BLaER1 treated with 17β-estradiol and CSF1 and Interleukin-3, amounts not matched to agents 10 nM and 100 nM (cell line): ENCODE measurements at regions not wholly inside any gene's neighbourhood (a gene's known extent, or its start where the extent isn't known, plus 50 kb on each side); places are given as distances from the start of the nearest gene placed in this dataset.
"Not testable (repeated sequence)": the region's sequence is repeated elsewhere in the genome, so short reads cannot be mapped to it uniquely, and the experiment has no call there.

Experiments used
- H3K27ac ChIP-seq, 11 experiments: shearing (Covaris generic); formaldehyde crosslinking; 2 replicates each; pipeline ENCODE4 v1.8.1; 2022
- H3K27me3 ChIP-seq, 11 experiments: shearing (Covaris generic); formaldehyde crosslinking; 2 replicates each; pipeline ENCODE4 v1.8.1; 2022
- H3K36me3 ChIP-seq, 11 experiments: shearing (Covaris generic); formaldehyde crosslinking; 2 replicates each; pipeline ENCODE4 v1.8.1; 2022
- H3K4me1 ChIP-seq, 10 experiments: shearing (Covaris generic); formaldehyde crosslinking; 2 replicates each; pipeline ENCODE4 v1.8.1; 2022
- H3K4me2 ChIP-seq, 11 experiments: shearing (Covaris generic); formaldehyde crosslinking; 2 replicates each; pipeline ENCODE4 v1.8.1; 2022
- H3K4me3 ChIP-seq, 10 experiments: shearing (Covaris generic); formaldehyde crosslinking; 2 replicates each; pipeline ENCODE4 v1.8.1; 2022
- H3K9ac ChIP-seq, 11 experiments: shearing (Covaris generic); formaldehyde crosslinking; 2 replicates each; pipeline ENCODE4 v1.8.1; 2022
- H3K9me3 ChIP-seq, 11 experiments: shearing (Covaris generic); formaldehyde crosslinking; replicated peaks in 1 of 11; 2 replicates each; pipeline ENCODE4 v1.8.1; 2022
- H4K20me1 ChIP-seq, 11 experiments: shearing (Covaris generic); formaldehyde crosslinking; 2 replicates each; pipeline ENCODE4 v1.8.1; 2022
- Cebpa-rat ChIP-seq, 11 experiments: shearing (Covaris generic); IDR thresholded peaks; 2 replicates each; pipeline ENCODE4 v1.8.1; 2022

DNA sequence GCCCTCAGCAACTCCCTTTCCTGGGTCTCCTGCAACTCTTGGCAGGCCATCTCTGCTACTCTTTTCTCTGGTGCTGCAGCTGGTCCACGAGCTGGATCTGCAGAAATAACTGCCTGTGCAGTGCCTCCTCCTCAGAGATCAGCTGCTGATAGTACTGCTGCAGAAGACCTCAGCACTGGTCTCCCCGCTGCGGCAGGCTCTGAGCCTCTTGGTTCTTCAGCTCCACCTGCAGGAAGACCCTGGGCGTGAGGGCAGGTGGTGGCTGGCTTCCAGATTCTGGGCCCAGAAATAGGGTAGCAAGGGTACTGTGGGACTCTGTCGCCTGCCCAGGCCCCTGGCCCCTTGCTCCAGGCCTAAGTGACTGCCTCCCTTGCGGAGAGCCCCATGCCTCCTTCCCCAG lies 79.7 kb upstream of the C2CD4B start:
- Histone ChIP-seq H3K4me2 (no peak overlapping the region; a peak in 1 of 22 replicates), H3K36me3 (peaks cover 0 to 30% (median 0%) of the 10 kb centered on the region in 11 experiments; a peak in 3 of 22 replicates), H3K4me3 (no peak overlapping the region), H3K27ac (no peak overlapping the region), H3K27me3 (no peaks in the 10 kb centered on the region), H3K4me1 (peaks cover 0 to 34% (median 0%) of the 10 kb centered on the region in 10 experiments; a peak in 4 of 20 replicates), H4K20me1 (no peaks in the 10 kb centered on the region), H3K9me3 (no peaks in the 10 kb centered on the region), H3K9ac (no peak overlapping the region)
- TF ChIP-seq Cebpa-rat (IDR thresholded peaks at IDR 0.05): no peak

DNA sequence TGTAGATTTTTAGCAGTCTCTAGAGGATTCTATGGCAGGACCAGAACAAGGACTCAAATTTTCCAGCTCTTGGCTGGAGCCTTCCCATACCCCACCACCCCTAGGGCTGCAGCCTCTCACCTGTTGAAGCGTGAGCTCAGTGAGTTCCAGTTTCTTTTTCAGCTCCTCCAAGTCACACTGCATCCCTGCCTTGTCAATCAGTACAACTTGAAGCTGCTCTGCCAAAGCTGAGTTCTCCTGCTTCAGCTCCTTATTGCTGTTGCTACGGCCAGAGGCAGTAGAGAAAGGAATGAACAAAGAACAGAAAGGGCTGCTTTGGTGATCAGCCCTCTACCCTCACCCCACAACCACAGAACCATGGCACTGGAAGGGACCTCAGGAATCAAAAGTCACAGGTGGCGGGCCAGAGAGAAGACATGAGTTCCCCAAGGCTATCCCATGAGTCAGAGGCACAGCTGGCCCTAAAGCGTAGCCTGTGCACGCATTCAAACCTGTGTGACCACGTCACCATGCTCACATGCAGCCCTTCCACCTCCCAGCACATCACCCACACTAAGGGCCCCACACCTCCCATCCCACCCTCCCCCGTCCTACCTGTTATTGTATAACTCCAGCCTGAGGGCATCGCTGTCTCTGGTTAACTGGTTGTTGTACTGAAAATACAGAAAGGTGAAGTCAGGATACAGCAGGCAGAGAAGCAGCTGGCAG lies 83.3 kb upstream of the C2CD4B start:
- no peak overlapping the region for H3K4me3 ChIP-seq
- H3K27me3 ChIP-seq: no peaks in the 10 kb centered on the region
- TF ChIP-seq Cebpa-rat (IDR thresholded peaks at IDR 0.05): no peak
- no peak overlapping the region for H3K27ac ChIP-seq
- H3K4me1 ChIP-seq: peaks cover 0 to 20% (median 0%) of the 10 kb centered on the region in 10 experiments; a peak in 4 of 20 replicates
- H3K4me2 ChIP-seq: no peak overlapping the region
- no peaks in the 10 kb centered on the region for H4K20me1 ChIP-seq
- H3K36me3 ChIP-seq: peaks cover 0 to 49% (median 0%) of the 10 kb centered on the region in 11 experiments; a peak in 3 of 22 replicates
- H3K9ac ChIP-seq: no peak overlapping the region
- no peaks in the 10 kb centered on the region for H3K9me3 ChIP-seq

DNA sequence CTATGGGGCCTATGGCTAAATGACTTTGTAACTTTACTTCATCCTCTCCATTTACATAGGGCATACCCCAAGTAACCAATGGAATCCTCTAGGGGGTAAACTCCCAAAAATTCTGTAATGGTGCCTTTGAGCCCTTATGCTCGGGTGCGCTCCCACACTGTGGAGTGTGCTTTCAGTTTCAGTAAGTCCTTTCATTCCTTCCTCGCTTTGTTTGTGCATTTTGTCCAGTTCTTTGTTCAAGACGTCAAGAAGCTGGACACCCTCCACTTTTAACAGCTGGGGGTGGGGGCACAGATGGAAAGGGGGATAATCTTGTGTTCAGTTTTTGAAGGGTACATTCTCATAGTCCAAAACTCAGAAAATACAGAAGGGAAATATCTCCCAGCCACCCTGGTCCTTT lies 84.4 kb upstream of the C2CD4B start:
- no peak overlapping the region for H3K9ac ChIP-seq
- peaks cover 0 to 49% (median 0%) of the 10 kb centered on the region in 11 experiments; a peak in 3 of 22 replicates for H3K36me3 ChIP-seq
- no peak overlapping the region for H3K4me3 ChIP-seq
- H3K27me3 ChIP-seq: no peaks in the 10 kb centered on the region
- no peaks in the 10 kb centered on the region for H3K9me3 ChIP-seq
- H3K4me1 ChIP-seq: peaks cover 0 to 27% (median 0%) of the 10 kb centered on the region in 10 experiments; a peak in 4 of 20 replicates
- H4K20me1 ChIP-seq: no peaks in the 10 kb centered on the region
- H3K4me2 ChIP-seq: no peak overlapping the region
- no peak overlapping the region for H3K27ac ChIP-seq
- TF ChIP-seq Cebpa-rat (IDR thresholded peaks at IDR 0.05): no peak

DNA sequence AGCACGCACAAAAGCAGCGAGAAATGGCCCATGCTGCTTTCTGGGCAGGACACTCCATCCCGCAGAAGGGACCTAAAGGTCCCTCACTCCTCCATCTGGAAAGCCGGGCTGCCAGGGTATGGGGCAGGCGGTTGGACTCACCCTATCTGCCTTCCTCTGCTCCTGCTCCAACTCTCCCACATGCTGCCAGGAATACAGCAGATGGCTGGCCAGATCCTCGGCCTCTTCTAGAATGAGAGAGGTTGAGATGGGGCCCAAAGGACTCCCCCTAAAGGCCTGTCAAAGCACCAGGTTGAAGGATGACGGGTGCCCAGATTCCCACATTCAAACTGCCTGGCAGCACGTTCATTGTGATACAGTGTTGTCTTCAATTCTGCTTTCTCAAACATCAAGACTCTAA lies 85.1 kb upstream of the C2CD4B start:
- H3K4me3 ChIP-seq: no peak overlapping the region
- H3K4me2 ChIP-seq: no peak overlapping the region
- H3K9ac ChIP-seq: no peak overlapping the region
- no peak overlapping the region for H3K27ac ChIP-seq
- no peaks in the 10 kb centered on the region for H4K20me1 ChIP-seq
- H3K9me3 ChIP-seq: no peaks in the 10 kb centered on the region
- H3K36me3 ChIP-seq: peaks cover 0 to 49% (median 0%) of the 10 kb centered on the region in 11 experiments; a peak in 3 of 22 replicates
- peaks cover 0 to 29% (median 0%) of the 10 kb centered on the region in 10 experiments; a peak in 4 of 20 replicates for H3K4me1 ChIP-seq
- TF ChIP-seq Cebpa-rat (IDR thresholded peaks at IDR 0.05): no peak
- H3K27me3 ChIP-seq: no peaks in the 10 kb centered on the region

DNA sequence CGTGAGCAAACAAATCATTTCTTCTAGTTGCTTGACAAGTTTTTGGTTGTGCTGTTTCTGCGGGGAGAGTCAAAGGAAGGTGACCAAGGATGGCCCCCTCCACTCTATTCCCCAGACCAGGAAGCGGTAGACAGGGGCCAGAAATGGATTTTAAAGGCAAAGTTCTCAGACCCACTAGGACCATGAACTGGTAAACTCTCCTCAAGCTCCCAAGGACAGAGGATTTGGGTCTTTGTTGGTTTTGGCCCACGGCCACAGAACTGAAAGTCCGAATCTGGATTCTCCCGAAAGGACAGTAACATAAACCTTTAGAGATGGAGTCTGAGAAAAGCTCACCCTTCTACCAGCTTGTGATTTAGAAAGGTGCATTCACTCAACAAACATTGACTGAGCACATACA lies 85.9 kb upstream of the C2CD4B start:
- Histone ChIP-seq H3K27me3 (no peaks in the 10 kb centered on the region), H3K9me3 (no peaks in the 10 kb centered on the region), H4K20me1 (no peaks in the 10 kb centered on the region), H3K27ac (no peak overlapping the region), H3K4me1 (peaks cover 0 to 29% (median 0%) of the 10 kb centered on the region in 10 experiments; a peak in 4 of 20 replicates), H3K4me2 (no peak overlapping the region), H3K36me3 (peaks cover 0 to 41% (median 0%) of the 10 kb centered on the region in 11 experiments; a peak in 4 of 22 replicates), H3K4me3 (no peak overlapping the region), H3K9ac (no peak overlapping the region)
- no peak for TF ChIP-seq Cebpa-rat (IDR thresholded peaks at IDR 0.05)

DNA sequence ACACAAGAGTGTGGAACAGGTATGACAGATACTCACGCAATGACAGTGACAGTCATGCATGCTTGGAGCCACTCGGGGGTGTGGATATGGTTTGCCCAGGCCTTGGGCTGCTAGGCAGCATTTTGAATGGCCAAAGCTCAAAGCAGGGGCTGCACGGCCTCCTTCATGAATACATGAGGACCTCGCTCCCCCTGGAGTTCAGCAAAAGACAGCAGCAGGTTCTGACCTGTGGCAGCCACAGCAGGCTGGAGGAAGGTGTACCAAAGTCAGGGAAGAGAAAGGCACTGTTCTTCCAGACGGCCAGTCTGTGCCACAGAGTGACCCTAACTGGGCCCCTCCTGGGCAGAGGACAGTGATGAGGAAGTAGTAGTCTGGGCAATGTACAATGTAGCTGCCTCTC lies 88.2 kb upstream of the C2CD4B start:
- no peak overlapping the region for H3K9ac ChIP-seq

DNA sequence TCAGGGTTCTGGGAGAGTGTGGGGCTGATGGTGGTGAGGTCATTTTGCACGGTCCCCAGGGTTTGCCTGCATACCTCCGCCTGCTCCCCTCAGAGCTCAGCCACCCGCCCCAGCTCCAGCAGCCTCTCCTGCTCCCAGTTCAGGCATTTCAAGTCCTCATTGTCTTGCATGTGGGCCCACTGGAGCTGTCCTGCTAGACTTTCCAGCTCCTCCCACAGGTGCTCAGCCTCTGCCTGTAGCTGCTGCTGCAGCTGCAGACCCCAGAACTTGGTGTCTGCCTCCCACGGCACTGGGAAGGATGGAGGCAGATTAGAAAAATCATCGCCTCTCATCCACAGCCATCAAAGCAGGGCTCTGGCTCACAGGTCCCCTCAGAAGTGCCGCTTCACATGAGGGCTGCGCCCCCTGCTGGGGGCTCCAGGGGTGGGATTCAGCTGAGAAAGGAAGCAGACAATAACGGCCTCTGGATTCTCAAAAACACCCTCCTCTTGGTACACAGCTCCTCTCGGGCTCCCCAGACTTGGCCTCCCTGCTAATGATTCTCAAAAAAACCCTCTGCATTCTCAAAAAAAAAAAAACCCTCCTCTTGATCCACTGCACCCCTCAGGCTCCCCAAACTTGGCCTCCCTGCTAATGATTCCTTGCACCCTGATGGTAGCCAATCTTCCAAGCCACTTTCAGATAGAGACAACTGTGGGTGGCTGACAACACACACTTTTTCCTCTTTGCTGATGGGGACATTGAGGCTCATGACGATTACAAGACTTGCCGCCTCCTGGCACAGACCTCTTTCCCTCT lies 89.3 kb upstream of the C2CD4B start:
- H3K4me3 ChIP-seq: no peak overlapping the region
- TF ChIP-seq Cebpa-rat (IDR thresholded peaks at IDR 0.05): no peak
- peaks cover 0 to 29% (median 0%) of the 10 kb centered on the region in 10 experiments; a peak in 4 of 20 replicates for H3K4me1 ChIP-seq
- H3K27me3 ChIP-seq: no peaks in the 10 kb centered on the region
- peaks cover 0 to 32% (median 0%) of the 10 kb centered on the region in 11 experiments; a peak in 4 of 22 replicates for H3K36me3 ChIP-seq
- H3K27ac ChIP-seq: no peak overlapping the region
- H3K4me2 ChIP-seq: peak overlapping the region in 2 of 11 experiments; percentile 52 to 55; a peak in 4 of 22 replicates
- peaks cover 0 to 16% (median 5%) of the 10 kb centered on the region in 11 experiments; a peak in 6 of 22 replicates for H3K9me3 ChIP-seq
- H4K20me1 ChIP-seq: no peaks in the 10 kb centered on the region
- H3K9ac ChIP-seq: no peak overlapping the region

More for the DNA sequence above, 88.2 kb upstream of the C2CD4B start:
- no peak for TF ChIP-seq Cebpa-rat (IDR thresholded peaks at IDR 0.05)
- Histone ChIP-seq H3K4me2 (peak overlapping the region in 2 of 11 experiments; percentile 52 to 55; a peak in 4 of 22 replicates), H3K9me3 (peaks cover 0 to 8% (median 4%) of the 10 kb centered on the region in 11 experiments; a peak in 2 of 22 replicates), H3K4me1 (peaks cover 0 to 29% (median 0%) of the 10 kb centered on the region in 10 experiments; a peak in 4 of 20 replicates), H3K36me3 (peaks cover 0 to 34% (median 0%) of the 10 kb centered on the region in 11 experiments; a peak in 4 of 22 replicates), H3K27ac (no peak overlapping the region), H3K27me3 (no peaks in the 10 kb centered on the region), H3K4me3 (no peak overlapping the region), H4K20me1 (no peaks in the 10 kb centered on the region)

DNA sequence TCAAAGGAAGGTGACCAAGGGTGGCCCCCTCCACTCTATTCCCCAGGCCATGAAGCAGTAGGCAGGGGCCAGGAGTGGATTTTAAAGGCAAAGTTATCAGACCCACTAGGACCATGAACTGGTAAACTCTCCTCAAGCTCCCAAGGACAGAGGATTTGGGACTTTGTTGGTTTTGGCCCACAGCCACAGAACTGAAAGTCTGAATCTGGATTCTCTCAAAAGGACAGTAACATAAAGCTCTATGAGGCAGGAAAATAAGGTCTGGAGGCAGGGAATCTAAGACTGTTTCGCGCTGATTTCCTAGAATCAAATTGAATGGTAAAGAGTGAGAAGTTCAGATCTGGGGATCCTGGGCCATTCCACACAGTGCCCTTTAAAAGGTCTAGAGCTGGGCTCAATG lies 91.3 kb upstream of the C2CD4B start:
- peaks cover 11 to 37% (median 26%) of the 10 kb centered on the region in 11 experiments for H3K9me3 ChIP-seq
- H3K9ac ChIP-seq, H3K4me2 ChIP-seq, H3K4me3 ChIP-seq, H3K27ac ChIP-seq, H4K20me1 ChIP-seq, H3K27me3 ChIP-seq: not testable (repeated sequence)
- peaks cover 0 to 29% (median 0%) of the 10 kb centered on the region in 10 experiments; a peak in 4 of 20 replicates for H3K4me1 ChIP-seq
- peaks cover 0 to 32% (median 0%) of the 10 kb centered on the region in 11 experiments; a peak in 6 of 22 replicates for H3K36me3 ChIP-seq

DNA sequence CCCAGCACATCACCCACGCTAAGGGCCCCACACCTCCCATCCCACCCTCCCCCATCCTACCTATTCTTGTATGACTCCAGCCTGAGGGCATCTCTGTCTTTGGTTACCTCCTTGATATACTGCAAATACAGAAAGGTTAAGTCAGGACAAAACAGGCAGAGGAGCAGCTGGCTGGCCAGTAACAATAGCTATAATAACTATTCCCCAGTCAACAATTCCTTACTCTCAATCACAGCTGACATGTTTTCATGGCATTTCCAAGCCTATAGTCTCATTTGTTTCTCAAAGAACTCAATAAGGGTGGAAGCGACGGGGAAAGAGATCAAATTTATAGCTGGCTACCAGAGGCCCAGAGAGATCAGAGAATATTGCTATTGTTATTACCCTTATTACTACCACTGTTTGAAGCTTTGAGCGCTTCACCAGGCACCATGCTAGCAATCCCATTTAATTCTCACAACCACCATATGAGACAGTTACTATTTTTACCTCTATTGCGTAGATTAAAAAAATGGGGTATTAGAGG lies 93.0 kb upstream of the C2CD4B start:
- Histone ChIP-seq H3K27ac (no peak overlapping the region), H3K4me2 (no peak overlapping the region), H3K27me3 (no peaks in the 10 kb centered on the region), H3K4me1 (peaks cover 0 to 17% (median 0%) of the 10 kb centered on the region in 10 experiments; a peak in 4 of 20 replicates), H3K36me3 (peaks cover 0 to 35% (median 3%) of the 10 kb centered on the region in 11 experiments; a peak in 13 of 22 replicates), H4K20me1 (no peaks in the 10 kb centered on the region), H3K9me3 (peaks cover 27 to 53% (median 43%) of the 10 kb centered on the region in 11 experiments), H3K4me3 (no peak overlapping the region), H3K9ac (no peak overlapping the region)
- TF ChIP-seq Cebpa-rat (IDR thresholded peaks at IDR 0.05): no peak
